SU-DHL-6 (cell line): ENCODE measurements at regions not wholly inside any gene's neighbourhood (a gene's known extent, or its start where the extent isn't known, plus 50 kb on each side); places are given as distances from the start of the nearest gene placed in this dataset.

Experiments
- CTCF ChIP-seq: fragments of 200-600 bp; sonication (generic); IDR thresholded peaks from one replicate; pipeline ENCODE4 v1.5.1; 2017; ENCODE audit warnings: antibody characterized with exemption, mild to moderate bottlenecking, low read length, moderate library complexity; ENCODE audit not compliant: insufficient read depth, poor library complexity, severe bottlenecking
- EZH2phosphoT487 ChIP-seq: fragments of 200-600 bp; sonication (generic), shearing (Covaris generic); conservative IDR thresholded peaks from 2 replicates; pipeline ENCODE4 v1.6.1; 2018; ENCODE audit warnings: mild to moderate bottlenecking, antibody characterized with exemption, low read length, moderate library complexity, mixed read lengths

- TF ChIP-seq CTCF (no peak), EZH2phosphoT487 (no peak)
Measured at GRCh38 chr16:14345512-14346115, 274.5 kb downstream of the MRTFB start.
